A673 (cell line): ENCODE measurements at regions not wholly inside any gene's neighbourhood (a gene's known extent, or its start where the extent isn't known, plus 50 kb on each side); places are given as distances from the start of the nearest gene placed in this dataset.

ENCODE experiments used
- CTCF ChIP-seq: fragments of 300-800, 200-600 bp; sonication (generic); conservative IDR thresholded peaks from 2 replicates; pipeline ENCODE4 v1.5.1; 2017; ENCODE audit warnings: low read depth, mild to moderate bottlenecking, antibody characterized with exemption, low read length, moderate library complexity, mixed read lengths
- EZH2 ChIP-seq: fragments of 200-600 bp; sonication (generic); IDR thresholded peaks from 2 replicates; pipeline ENCODE4 v1.6.1; 2017; ENCODE audit warnings: borderline replicate concordance, low read depth, mild to moderate bottlenecking, mixed read lengths, antibody characterized with exemption, low read length; ENCODE audit not compliant: poor library complexity, severe bottlenecking

GRCh38 chr2:21803550-21803949, 679.8 kb downstream of the TDRD15 start:
- TF ChIP-seq CTCF, result no peak
- TF ChIP-seq EZH2, result no peak
